BJ (cell line): ENCODE measurements at regions not wholly inside any gene's neighbourhood (a gene's known extent, or its start where the extent isn't known, plus 50 kb on each side); places are given as distances from the start of the nearest gene placed in this dataset.

Experiments
- CTCF ChIA-PET: fragments of 350-600 bp; formaldehyde crosslinking; extraction: SDS; loops from one replicate; lab custom pipeline; 2021; ENCODE audit warnings: antibody characterized with exemption, inconsistent platforms; lab: Yijun Ruan, JAX
- POLR2A ChIA-PET: fragments of 300-600 bp; sonication (Branson Sonifier 250); formaldehyde crosslinking; extraction: SDS; loops from one replicate; lab custom pipeline; 2021; ENCODE audit warnings: antibody characterized with exemption; lab: Charles Lee
- DNase-seq: peaks from one replicate; pipeline ENCODE4 v3.0.0-alpha.2; 2011; ENCODE audit warnings: low read depth
- H3K27me3 ChIP-seq: 2 replicates; pipeline ENCODE4 v1.6.0; 2011; ENCODE audit warnings: low read length; ENCODE audit not compliant: control insufficient read depth, insufficient read depth
- H3K36me3 ChIP-seq: 2 replicates; pipeline ENCODE4 v1.5.1; 2011; ENCODE audit warnings: low read length; ENCODE audit not compliant: control insufficient read depth, insufficient read depth
- H3K4me3 ChIP-seq: 2 replicates; pipeline ENCODE4 v1.5.1; 2011; ENCODE audit warnings: low read depth, mild to moderate bottlenecking, control low read depth, low read length
- CTCF ChIP-seq: IDR thresholded peaks from 2 replicates; pipeline ENCODE4 v1.5.1; 2011; ENCODE audit warnings: low read depth, mild to moderate bottlenecking, control low read depth, inconsistent platforms, low read length, moderate library complexity; ENCODE audit not compliant: insufficient read depth

- CTCF ChIA-PET, result interaction anchor here (0.5 to 1.9 kb wide), 4 partner anchors 9 to 23 kb away, joined by 3 to 6 read pairs (median 4); no protein-coding TSS in a partner anchor
- TF ChIP-seq CTCF, result no peak
Measured at GRCh38 chrX:51437521-51437920, 58.9 kb downstream of the NUDT11 start.

GRCh38 chrX:51435101-51435500 is 61.3 kb downstream of the NUDT11 start:
- TF ChIP-seq CTCF, result no peak
- H3K27me3 ChIP-seq, result no peaks in the 10 kb centered on the region
- POLR2A ChIA-PET, result no interaction called here
- no peak for DNase-seq
- no peaks in the 10 kb centered on the region for H3K36me3 ChIP-seq
- no peak overlapping the region for H3K4me3 ChIP-seq
- CTCF ChIA-PET, result interaction anchor here (0.8 kb wide), 1 partner anchor 376 kb away, joined by 3 read pairs; no protein-coding TSS in a partner anchor

More at GRCh38 chrX:51437521-51437920, 58.9 kb downstream of the NUDT11 start:
- no peaks in the 10 kb centered on the region for H3K27me3 ChIP-seq
- DNase-seq, result no peak
- no peaks in the 10 kb centered on the region for H3K36me3 ChIP-seq
- H3K4me3 ChIP-seq, result no peak overlapping the region
- POLR2A ChIA-PET, result no interaction called here

- ChIA-PET POLR2A (no interaction called here), CTCF (interaction anchor here (2.5 kb wide), 1 partner anchor 38 kb away, joined by 11 read pairs; no protein-coding TSS in a partner anchor)
- TF ChIP-seq CTCF, result no peak
- H3K27me3 ChIP-seq, result no peaks in the 10 kb centered on the region
- no peak overlapping the region for H3K4me3 ChIP-seq
- no peak for DNase-seq
- no peaks in the 10 kb centered on the region for H3K36me3 ChIP-seq
Measured at GRCh38 chrX:51421972-51422597, 74.3 kb downstream of the NUDT11 start.

- CTCF ChIA-PET, result interaction anchor here (0.6 to 2.6 kb wide), 15 partner anchors 9 to 276 kb away, joined by 3 to 17 read pairs (median 3); a partner anchor contains a TSS
- no peak for DNase-seq
Measured at GRCh38 chrX:51420610-51421009, 75.8 kb downstream of the NUDT11 start.

GRCh38 chrX:51408462-51408861 is 75.8 kb downstream of the NUDT10 start:
- Histone ChIP-seq H3K4me3 (no peak overlapping the region), H3K27me3 (no peaks in the 10 kb centered on the region), H3K36me3 (no peaks in the 10 kb centered on the region)
- no peak for TF ChIP-seq CTCF
- no peak for DNase-seq
- CTCF ChIA-PET, result no interaction called here
- POLR2A ChIA-PET, result no interaction called here

More at GRCh38 chrX:51420610-51421009, 75.8 kb downstream of the NUDT11 start:
- POLR2A ChIA-PET, result no interaction called here
- Histone ChIP-seq H3K4me3 (no peak overlapping the region), H3K27me3 (no peaks in the 10 kb centered on the region), H3K36me3 (no peaks in the 10 kb centered on the region)
- TF ChIP-seq CTCF, result peak; percentile 58
